Lung (tissue), 11 donors: ENCODE measurements at regions not wholly inside any gene's neighbourhood (a gene's known extent, or its start where the extent isn't known, plus 50 kb on each side); places are given as distances from the start of the nearest gene placed in this dataset.

Source experiments
- ATAC-seq: fragments of 200-7000 bp; cut with Tn5 transposase; one replicate; pipeline ENCODE4 v1.9.1; 2020; ENCODE audit warnings: moderate number of reproducible peaks; ENCODE audit not compliant: insufficient read depth, low FRiP score
- DNase-seq, 3 donors: peaks; one replicate each; pipeline ENCODE4 v3.0.0-alpha.2; 2013 to 2017
- H3K27ac ChIP-seq, 2 donors: one replicate each; pipeline ENCODE4 v1.5.1; 2013; ENCODE audit warnings: mild to moderate bottlenecking in 2 of 2, moderate library complexity in 2 of 2, control low read depth in 1 of 2, inconsistent platforms in 1 of 2, low read depth in 1 of 2, low read length in 1 of 2
- H3K27me3 ChIP-seq, 3 donors: one replicate each; pipeline ENCODE4 v1.5.1; 2013; ENCODE audit warnings: low read length in 2 of 3; ENCODE audit not compliant: control insufficient read depth in 3 of 3, insufficient read depth in 3 of 3
- H3K36me3 ChIP-seq, 4 donors: one replicate each; pipeline ENCODE4 v1.5.1; 2013; ENCODE audit warnings: low read length in 4 of 4, mild to moderate bottlenecking in 1 of 4, moderate library complexity in 1 of 4; ENCODE audit not compliant: control insufficient read depth in 4 of 4, insufficient read depth in 4 of 4
- H3K4me1 ChIP-seq, 5 donors: one replicate each; pipeline ENCODE4 v1.5.1; 2013; ENCODE audit warnings: low read length in 5 of 5, mild to moderate bottlenecking in 2 of 5, moderate library complexity in 1 of 5; ENCODE audit not compliant: control insufficient read depth in 5 of 5, insufficient read depth in 5 of 5
- H3K4me3 ChIP-seq: one replicate; pipeline ENCODE4 v1.5.1; 2013; ENCODE audit warnings: mild to moderate bottlenecking, control low read depth, moderate library complexity
- H3K9ac ChIP-seq, 2 donors: one replicate each; pipeline ENCODE4 v1.5.1; 2013; ENCODE audit warnings: low read length in 2 of 2, control low read depth in 1 of 2; ENCODE audit not compliant: insufficient read depth in 1 of 2
- H3K9me3 ChIP-seq, 4 donors: one replicate each; pipeline ENCODE4 v1.5.1; 2013; ENCODE audit warnings: low read length in 3 of 4, mild to moderate bottlenecking in 1 of 4, moderate library complexity in 1 of 4; ENCODE audit not compliant: control insufficient read depth in 4 of 4, insufficient read depth in 3 of 4
- CTCF ChIP-seq: IDR thresholded peaks from 2 replicates; pipeline ENCODE4 v1.5.1; 2012; ENCODE audit warnings: mild to moderate bottlenecking; ENCODE audit errors: control extremely low read depth, extremely low read depth
- WGBS, 2 donors: extraction: QIAGEN DNeasy Blood & Tissue Kit; methylation state at CpG; one replicate each; pipeline ENCODE4 v1.1.7; 2013; 5-methylcytosine and 5-hydroxymethylcytosine counted together
- donor health status: control.
- donor health status: control.
- donor health status: Bipolar disorder and iron deficiency.
- donor health status: healthy.
- donor health status: DM: yes; HTN: yes; CAD: no.

- Histone ChIP-seq H3K27ac (no peak overlapping the region), H3K36me3 (no peaks in the 10 kb centered on the region), H3K9ac (no peak overlapping the region), H3K9me3 (no peaks in the 10 kb centered on the region), H3K4me1 (no peaks in the 10 kb centered on the region), H3K27me3 (no peaks in the 10 kb centered on the region), H3K4me3 (no peak overlapping the region)
- ATAC-seq (no peak), DNase-seq (no peak)
- 67 to 79% methylated on average over 5 of the region's 5 CpGs for WGBS, 2 donors
- no peak for TF ChIP-seq CTCF
Measured at GRCh38 chr4:16365036-16365569, 138.8 kb upstream of the TAPT1 start.

- H3K9me3 ChIP-seq = no peaks in the 10 kb centered on the region
- TF ChIP-seq CTCF = no peak
- peaks cover 0 to 2% (median 0%) of the 10 kb centered on the region in 3 donors for H3K27me3 ChIP-seq
- no peak overlapping the region for H3K27ac ChIP-seq
- H3K9ac ChIP-seq = no peak overlapping the region
- 94 to 95% methylated on average over 36 of the region's 36 CpGs for WGBS, 2 donors
- no peak for ATAC-seq
- H3K4me3 ChIP-seq = no peak overlapping the region
- no peak for DNase-seq
- H3K4me1 ChIP-seq = no peaks in the 10 kb centered on the region
- no peaks in the 10 kb centered on the region for H3K36me3 ChIP-seq
Measured at GRCh38 chr4:16360694-16361262, 134.5 kb upstream of the TAPT1 start.

GRCh38 chr4:16353165-16353564 lies 126.9 kb upstream of the TAPT1 start:
- ATAC-seq (no peak), DNase-seq (no peak)
- Histone ChIP-seq H3K27ac (no peak overlapping the region), H3K9me3 (no peaks in the 10 kb centered on the region), H3K27me3 (peaks cover 0 to 3% (median 2%) of the 10 kb centered on the region in 3 donors), H3K36me3 (no peaks in the 10 kb centered on the region), H3K4me3 (no peak overlapping the region), H3K9ac (no peak overlapping the region), H3K4me1 (no peaks in the 10 kb centered on the region)
- WGBS, 2 donors = 87 to 89% methylated on average over 5 of the region's 5 CpGs
- TF ChIP-seq CTCF = no peak

GRCh38 chr4:16351161-16351560 lies 124.9 kb upstream of the TAPT1 start:
- Histone ChIP-seq H3K4me1 (no peaks in the 10 kb centered on the region), H3K9ac (no peak overlapping the region), H3K27me3 (peaks cover 0 to 3% (median 3%) of the 10 kb centered on the region in 3 donors), H3K36me3 (no peaks in the 10 kb centered on the region), H3K27ac (no peak overlapping the region), H3K9me3 (no peaks in the 10 kb centered on the region), H3K4me3 (no peak overlapping the region)
- DNase-seq = no peak
- no peak for ATAC-seq
- no peak for TF ChIP-seq CTCF
- 66 to 83% methylated on average over 8 of the region's 8 CpGs for WGBS, 2 donors
